CD4-positive, alpha-beta memory T cell (primary cell): ENCODE measurements at regions not wholly inside any gene's neighbourhood (a gene's known extent, or its start where the extent isn't known, plus 50 kb on each side); places are given as distances from the start of the nearest gene placed in this dataset.

ENCODE experiments used
- CTCF ChIA-PET: fragments of 350-600 bp; sonication (Branson Sonifier 250); formaldehyde crosslinking; loops from one replicate; lab custom pipeline; 2021; ENCODE audit warnings: inconsistent platforms; ENCODE audit not compliant: partially characterized antibody; lab: Charles Lee
- POLR2A ChIA-PET: fragments of 350-600 bp; sonication (Branson Sonifier 250); formaldehyde crosslinking; loops from one replicate; lab custom pipeline; 2021; ENCODE audit not compliant: partially characterized antibody; lab: Charles Lee
- DNase-seq, 5 donors: peaks; one replicate each; pipeline versions ENCODE4 v3.0.0 to v3.0.0-alpha.2; 2020 to 2022; ENCODE audit warnings: mixed read lengths in 1 of 5
- H3K27ac ChIP-seq: one replicate; pipeline ENCODE4 v1.7.0; 2013; ENCODE audit warnings: low read depth, low read length
- H3K27me3 ChIP-seq: 2 replicates; pipeline ENCODE4 v1.7.0; 2013; ENCODE audit warnings: mild to moderate bottlenecking, low read length, moderate library complexity; ENCODE audit not compliant: insufficient read depth
- H3K36me3 ChIP-seq: 2 replicates; pipeline ENCODE4 v1.7.0; 2013; ENCODE audit warnings: mild to moderate bottlenecking, low read length, moderate library complexity; ENCODE audit not compliant: insufficient read depth
- H3K4me1 ChIP-seq: 2 replicates; pipeline ENCODE4 v1.7.0; 2013; ENCODE audit warnings: mild to moderate bottlenecking, low read length, moderate library complexity; ENCODE audit not compliant: insufficient read depth
- H3K4me3 ChIP-seq, 2 donors: one replicate each; pipeline ENCODE4 v1.7.0; 2013; ENCODE audit warnings: low read length in 2 of 2, mild to moderate bottlenecking in 1 of 2
- H3K9me3 ChIP-seq, 2 donors: one replicate each; pipeline ENCODE4 v1.7.0; 2013; ENCODE audit warnings: low read length in 2 of 2, control low read depth in 1 of 2; ENCODE audit not compliant: control insufficient read depth in 1 of 2
- H3K27ac Mint-ChIP-seq, 7 donors: one replicate each; pipeline ENCODE4 v1.8.0; 2020 to 2021; ENCODE audit warnings: mixed read lengths in 7 of 7, mild to moderate bottlenecking in 6 of 7, inconsistent platforms in 3 of 7, moderate library complexity in 3 of 7
- H3K27me3 Mint-ChIP-seq, 2 donors: one replicate each; pipeline ENCODE4 v1.8.0; 2020 to 2021; ENCODE audit warnings: mixed read lengths in 2 of 2
- H3K36me3 Mint-ChIP-seq, 2 donors: one replicate each; pipeline ENCODE4 v1.8.0; 2020 to 2021; ENCODE audit warnings: mixed read lengths in 2 of 2, inconsistent platforms in 1 of 2, mild to moderate bottlenecking in 1 of 2
- H3K4me1 Mint-ChIP-seq, 4 donors: one replicate each; pipeline ENCODE4 v1.8.0; 2020 to 2021; ENCODE audit warnings: mixed read lengths in 4 of 4, mild to moderate bottlenecking in 1 of 4
- H3K4me3 Mint-ChIP-seq, 8 donors: one replicate each; pipeline ENCODE4 v1.8.0; 2020 to 2021; ENCODE audit warnings: mixed read lengths in 8 of 8, mild to moderate bottlenecking in 7 of 8, moderate library complexity in 6 of 8, inconsistent platforms in 3 of 8
- H3K9me3 Mint-ChIP-seq, 8 donors: one replicate each; pipeline ENCODE4 v1.8.0; 2020 to 2021; ENCODE audit warnings: mixed read lengths in 8 of 8, mild to moderate bottlenecking in 5 of 8, inconsistent platforms in 3 of 8, moderate library complexity in 1 of 8
- intact Hi-C: fragments of 100-400 bp; cut with micrococcal nuclease; formaldehyde crosslinking; loops from one replicate; pipeline ENCODE4 v1.15.1; 2023

- Histone ChIP-seq H3K27me3 (no peaks in the 10 kb centered on the region), H3K4me1 (no peaks in the 10 kb centered on the region), H3K9me3 (no peaks in the 10 kb centered on the region), H3K36me3 (no peaks in the 10 kb centered on the region), H3K4me3 (no peak overlapping the region), H3K27ac (no peak overlapping the region)
- peaks cover 1 to 7% of the 10 kb centered on the region in 2 donors for H3K27me3 Mint-ChIP-seq
- ChIA-PET POLR2A (no interaction called here), CTCF (no interaction called here)
- intact Hi-C loops = no loop called here
- H3K36me3 Mint-ChIP-seq = no peaks in the 10 kb centered on the region
- H3K4me3 Mint-ChIP-seq = no peak overlapping the region
- no peaks in the 10 kb centered on the region for H3K9me3 Mint-ChIP-seq
- DNase-seq = no peak
- H3K27ac Mint-ChIP-seq = no peak overlapping the region
- no peaks in the 10 kb centered on the region for H3K4me1 Mint-ChIP-seq
Measured at GRCh38 chr2:217052856-217053577, 193.2 kb upstream of the TNP1 start.

GRCh38 chr2:217051416-217051815 lies 191.6 kb upstream of the TNP1 start:
- H3K9me3 Mint-ChIP-seq = no peaks in the 10 kb centered on the region

DNA sequence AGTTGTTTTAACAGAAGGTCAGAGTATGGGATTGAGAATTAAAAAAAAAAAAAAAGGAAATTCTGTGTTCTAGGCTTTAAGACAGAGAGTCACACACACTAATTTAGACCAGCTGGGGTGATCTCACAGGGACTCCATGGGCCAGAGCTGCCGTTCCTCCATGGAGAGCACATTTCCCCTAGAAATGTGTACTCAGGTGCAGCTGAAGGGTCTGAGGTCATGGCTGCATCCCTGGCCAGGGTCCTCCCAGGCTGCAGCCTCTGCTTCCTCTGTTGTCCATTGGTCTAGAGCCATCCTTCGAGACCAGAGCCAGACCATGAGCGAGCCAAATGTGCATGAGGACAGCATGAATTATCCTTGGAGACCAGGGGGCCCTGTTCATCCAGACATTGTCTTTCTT lies 190.1 kb upstream of the TNP1 start:
- DNase-seq = no peak
- Histone ChIP-seq H3K9me3 (no peaks in the 10 kb centered on the region), H3K4me1 (no peaks in the 10 kb centered on the region), H3K4me3 (no peak overlapping the region), H3K27ac (no peak overlapping the region), H3K36me3 (no peaks in the 10 kb centered on the region), H3K27me3 (no peaks in the 10 kb centered on the region)
- Mint-ChIP-seq H3K4me3 (no peak overlapping the region), H3K9me3 (no peaks in the 10 kb centered on the region), H3K36me3 (no peaks in the 10 kb centered on the region), H3K27me3 (peaks cover 8 to 13% of the 10 kb centered on the region in 2 donors), H3K27ac (no peak overlapping the region), H3K4me1 (no peaks in the 10 kb centered on the region)
- intact Hi-C loops = no loop called here
- CTCF ChIA-PET = no interaction called here
- POLR2A ChIA-PET = no interaction called here

More at GRCh38 chr2:217051416-217051815, 191.6 kb upstream of the TNP1 start:
- H3K4me3 Mint-ChIP-seq = no peak overlapping the region
- H3K36me3 Mint-ChIP-seq = no peaks in the 10 kb centered on the region
- intact Hi-C loops = no loop called here
- H3K4me1 Mint-ChIP-seq = no peaks in the 10 kb centered on the region
- H3K27ac ChIP-seq = no peak overlapping the region
- no peak for DNase-seq
- H3K4me1 ChIP-seq = no peaks in the 10 kb centered on the region
- ChIA-PET POLR2A (no interaction called here), CTCF (no interaction called here)
- H3K4me3 ChIP-seq = no peak overlapping the region
- H3K36me3 ChIP-seq = no peaks in the 10 kb centered on the region
- no peak overlapping the region for H3K27ac Mint-ChIP-seq
- H3K9me3 ChIP-seq = no peaks in the 10 kb centered on the region
- H3K27me3 ChIP-seq = no peaks in the 10 kb centered on the region
- H3K27me3 Mint-ChIP-seq = peaks cover 6 to 11% of the 10 kb centered on the region in 2 donors

- Histone ChIP-seq H3K9me3 (no peaks in the 10 kb centered on the region), H3K27me3 (no peaks in the 10 kb centered on the region), H3K36me3 (no peaks in the 10 kb centered on the region), H3K4me1 (no peaks in the 10 kb centered on the region), H3K4me3 (no peak overlapping the region), H3K27ac (no peak overlapping the region)
- intact Hi-C loops = no loop called here
- Mint-ChIP-seq H3K9me3 (no peaks in the 10 kb centered on the region), H3K27ac (no peak overlapping the region), H3K36me3 (no peaks in the 10 kb centered on the region), H3K4me3 (no peak overlapping the region), H3K4me1 (no peaks in the 10 kb centered on the region), H3K27me3 (peaks cover 8 to 13% of the 10 kb centered on the region in 2 donors)
- no peak for DNase-seq
- CTCF ChIA-PET = no interaction called here
- POLR2A ChIA-PET = no interaction called here
Measured at GRCh38 chr2:217049422-217049821, 189.6 kb upstream of the TNP1 start.

DNA sequence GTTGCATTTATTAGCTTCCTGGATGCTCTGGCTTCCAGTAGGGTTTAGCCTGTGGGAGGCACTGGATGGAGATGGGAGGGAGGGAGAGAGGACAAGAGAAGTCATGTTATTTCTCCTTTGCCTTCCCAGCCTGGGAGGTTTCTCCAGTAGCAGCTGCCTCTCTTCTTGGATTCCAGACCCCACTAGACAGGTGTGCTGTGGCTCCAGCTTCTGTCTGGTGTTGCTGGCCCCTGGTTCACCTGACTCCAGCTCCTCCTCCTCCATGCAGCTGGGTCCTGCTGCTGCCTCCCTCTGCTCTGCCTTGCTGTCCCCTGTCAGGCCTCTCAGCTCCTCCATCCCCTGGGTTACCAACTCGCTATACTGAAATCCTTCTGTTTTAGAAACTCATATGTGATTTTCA lies 188.9 kb upstream of the TNP1 start:
- H3K4me1 ChIP-seq = no peaks in the 10 kb centered on the region
- Mint-ChIP-seq H3K36me3 (no peaks in the 10 kb centered on the region), H3K4me1 (no peaks in the 10 kb centered on the region), H3K9me3 (no peaks in the 10 kb centered on the region), H3K27ac (no peak overlapping the region), H3K4me3 (no peak overlapping the region), H3K27me3 (peaks cover 8 to 12% of the 10 kb centered on the region in 2 donors)
- no peak overlapping the region for H3K4me3 ChIP-seq
- CTCF ChIA-PET = no interaction called here
- no peak overlapping the region for H3K27ac ChIP-seq
- DNase-seq = no peak
- H3K9me3 ChIP-seq = no peaks in the 10 kb centered on the region
- H3K27me3 ChIP-seq = no peaks in the 10 kb centered on the region
- intact Hi-C loops = no loop called here
- H3K36me3 ChIP-seq = no peaks in the 10 kb centered on the region
- POLR2A ChIA-PET = no interaction called here

- ChIA-PET POLR2A (no interaction called here), CTCF (no interaction called here)
- H3K9me3 Mint-ChIP-seq = peaks cover 0 to 2% (median 0%) of the 10 kb centered on the region in 8 donors
- Histone ChIP-seq H3K36me3 (no peaks in the 10 kb centered on the region), H3K9me3 (no peaks in the 10 kb centered on the region), H3K4me1 (no peaks in the 10 kb centered on the region), H3K4me3 (no peak overlapping the region), H3K27me3 (no peaks in the 10 kb centered on the region), H3K27ac (no peak overlapping the region)
- intact Hi-C loops = no loop called here
- no peak overlapping the region for H3K4me3 Mint-ChIP-seq
- H3K4me1 Mint-ChIP-seq = no peaks in the 10 kb centered on the region
- DNase-seq = no peak
- H3K36me3 Mint-ChIP-seq = no peaks in the 10 kb centered on the region
- H3K27me3 Mint-ChIP-seq = peaks cover 9 to 12% of the 10 kb centered on the region in 2 donors
- no peak overlapping the region for H3K27ac Mint-ChIP-seq
Measured at GRCh38 chr2:217047631-217048030, 187.8 kb upstream of the TNP1 start.

DNA sequence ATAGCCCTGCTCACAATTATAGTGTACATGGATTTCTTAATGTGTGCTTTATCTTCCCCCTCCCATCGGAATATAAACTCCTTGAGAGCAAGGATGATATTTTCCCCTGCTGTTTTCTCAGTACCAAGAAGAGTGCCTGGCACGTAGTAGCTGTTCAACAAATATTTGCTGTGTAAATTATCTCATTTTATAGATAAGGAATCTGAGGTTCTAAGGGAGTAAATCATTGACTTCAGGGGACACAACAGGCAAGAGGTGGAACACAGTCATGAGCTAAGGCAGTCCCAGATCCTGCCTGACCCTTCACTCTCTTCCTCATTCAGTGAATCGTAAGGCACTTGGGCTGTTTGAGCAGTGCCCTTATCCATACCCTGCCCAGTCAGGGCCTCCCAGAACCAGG lies 187.3 kb upstream of the TNP1 start:
- POLR2A ChIA-PET = no interaction called here
- H3K9me3 Mint-ChIP-seq = peaks cover 0 to 5% (median 0%) of the 10 kb centered on the region in 8 donors
- Histone ChIP-seq H3K36me3 (no peaks in the 10 kb centered on the region), H3K27me3 (no peaks in the 10 kb centered on the region), H3K4me1 (no peaks in the 10 kb centered on the region), H3K4me3 (no peak overlapping the region), H3K27ac (no peak overlapping the region), H3K9me3 (no peaks in the 10 kb centered on the region)
- DNase-seq = no peak
- no peak overlapping the region for H3K4me3 Mint-ChIP-seq
- CTCF ChIA-PET = no interaction called here
- intact Hi-C loops = no loop called here
- H3K27ac Mint-ChIP-seq = no peak overlapping the region
- peaks cover 9 to 12% of the 10 kb centered on the region in 2 donors for H3K27me3 Mint-ChIP-seq
- no peaks in the 10 kb centered on the region for H3K4me1 Mint-ChIP-seq
- no peaks in the 10 kb centered on the region for H3K36me3 Mint-ChIP-seq
